Heart left ventricle (tissue), 16 donors: ENCODE measurements at regions not wholly inside any gene's neighbourhood (a gene's known extent, or its start where the extent isn't known, plus 50 kb on each side); places are given as distances from the start of the nearest gene placed in this dataset.

Experiments
- ATAC-seq, 4 donors: fragments of 200-7000 bp; cut with Tn5 transposase; one replicate each; pipeline ENCODE4 v1.9.1; 2020 to 2022; ENCODE audit warnings: moderate library complexity in 4 of 4, mild to moderate bottlenecking in 3 of 4, moderate number of reproducible peaks in 1 of 4
- DNase-seq, 5 donors: peaks; one replicate each; pipeline ENCODE4 v3.0.0-alpha.2; 2020
- H3K27ac ChIP-seq, 12 donors: fragments of 200-600 bp; sonication (generic) in 4 of 12; one replicate each; pipeline versions ENCODE4 v1.5.0 to v1.8.0; 2016 to 2022; ENCODE audit warnings: mild to moderate bottlenecking in 2 of 12
- H3K27me3 ChIP-seq, 9 donors: fragments of 200-600 bp; sonication (generic) in 2 of 9; one replicate each; pipeline versions ENCODE4 v1.5.1 to v1.8.0; 2016 to 2022; ENCODE audit warnings: mild to moderate bottlenecking in 3 of 9
- H3K36me3 ChIP-seq, 9 donors: fragments of 200-600 bp; sonication (generic) in 2 of 9; one replicate each; pipeline versions ENCODE4 v1.5.0 to v1.8.0; 2018 to 2022; ENCODE audit warnings: mild to moderate bottlenecking in 2 of 9
- H3K4me1 ChIP-seq, 12 donors: fragments of 200-600 bp; sonication (generic) in 4 of 12; one replicate each; pipeline versions ENCODE4 v1.5.0 to v1.8.0; 2016 to 2022; ENCODE audit warnings: mild to moderate bottlenecking in 3 of 12
- H3K4me3 ChIP-seq, 12 donors: fragments of 200-600 bp; sonication (generic) in 4 of 12; one replicate each; pipeline versions ENCODE4 v1.5.0 to v1.8.0; 2017 to 2022; ENCODE audit warnings: mild to moderate bottlenecking in 9 of 12, moderate library complexity in 4 of 12
- H3K9me3 ChIP-seq, 12 donors: fragments of 200-600 bp; sonication (generic) in 4 of 12; one replicate each; pipeline versions ENCODE4 v1.5.0 to v1.8.0; 2016 to 2022; ENCODE audit warnings: mild to moderate bottlenecking in 1 of 12
- POLR2A ChIP-seq, 2 donors: fragments of 450-650 bp; IDR thresholded peaks; one replicate each; pipeline ENCODE4 v1.6.1; 2017; ENCODE audit warnings: antibody characterized with exemption in 2 of 2, mild to moderate bottlenecking in 2 of 2, moderate library complexity in 2 of 2
- WGBS, 4 donors: extraction: QIAGEN DNeasy Blood & Tissue Kit in 2 of 4; methylation state at CpG; one replicate each; pipeline versions ENCODE4 v1.1.5 to v1.1.7; 2013 to 2018; 5-methylcytosine and 5-hydroxymethylcytosine counted together
- intact Hi-C, 10 donors: fragments of 100-400 bp; cut with DNase I; formaldehyde crosslinking; loops; one replicate each; pipeline versions ENCODE4 v1.11.1 to v1.14.2; 2022
- TF ChIP-seq, protein P1 (sequence below), 12 donors: fragments of 200-600 bp; sonication (generic) in 4 of 12; IDR thresholded peaks; one replicate each; pipeline versions ENCODE4 v1.5.0 to v1.8.0; 2018 to 2022; ENCODE audit warnings: antibody characterized with exemption in 12 of 12, mild to moderate bottlenecking in 5 of 12
- donor health status: ischemic (EF 13 %, LVEDD 7.1; RV severe dilation, severe dysfunction).
- donor health status: healthy with polysubstance abuse.
- donor health status: DM: no; HTN: yes; CAD: no.
- donor health status: DM: no; HTN: no; CAD: no.
- donor health status: ischemic (EF 25% LVEDD 6.9; RV normal size, moderate dysfunction).
- donor health status: ischemic (EF 25% LVEDD 5.7; RV mildly dilated, moderate dysfunction).
- donor health status: healthy.
- donor health status: DM: yes; HTN: yes; CAD: no.
- donor health status: ischemic (EF 35%, LVEDD 5.7; RV mildly dilated, moderate dysfunction).
- donor health status: nonischemic (EF 11% LVEDD 7.7; RV severe dilation, severe dysfunction).
- donor health status: DM: yes; HTN: yes; CAD: no.
- donor health status: PGD.
- donor health status: ischemic (EF 29% LVEDD 5.4; RV normal size, mild dysfunction).
- donor health status: nonischemic (EF 23%, LVEDD 6.1; RV moderate dilation, normal function).

- no peak for TF ChIP-seq POLR2A (IDR thresholded peaks at IDR 0.05)
- TF ChIP-seq, protein P1, sequence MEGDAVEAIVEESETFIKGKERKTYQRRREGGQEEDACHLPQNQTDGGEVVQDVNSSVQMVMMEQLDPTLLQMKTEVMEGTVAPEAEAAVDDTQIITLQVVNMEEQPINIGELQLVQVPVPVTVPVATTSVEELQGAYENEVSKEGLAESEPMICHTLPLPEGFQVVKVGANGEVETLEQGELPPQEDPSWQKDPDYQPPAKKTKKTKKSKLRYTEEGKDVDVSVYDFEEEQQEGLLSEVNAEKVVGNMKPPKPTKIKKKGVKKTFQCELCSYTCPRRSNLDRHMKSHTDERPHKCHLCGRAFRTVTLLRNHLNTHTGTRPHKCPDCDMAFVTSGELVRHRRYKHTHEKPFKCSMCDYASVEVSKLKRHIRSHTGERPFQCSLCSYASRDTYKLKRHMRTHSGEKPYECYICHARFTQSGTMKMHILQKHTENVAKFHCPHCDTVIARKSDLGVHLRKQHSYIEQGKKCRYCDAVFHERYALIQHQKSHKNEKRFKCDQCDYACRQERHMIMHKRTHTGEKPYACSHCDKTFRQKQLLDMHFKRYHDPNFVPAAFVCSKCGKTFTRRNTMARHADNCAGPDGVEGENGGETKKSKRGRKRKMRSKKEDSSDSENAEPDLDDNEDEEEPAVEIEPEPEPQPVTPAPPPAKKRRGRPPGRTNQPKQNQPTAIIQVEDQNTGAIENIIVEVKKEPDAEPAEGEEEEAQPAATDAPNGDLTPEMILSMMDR (IDR thresholded peaks at IDR 0.05) = no peak
- no peak overlapping the region for H3K4me3 ChIP-seq
- WGBS, 4 donors = 84 to 94% (median 87%) methylated on average over 2 of the region's 2 CpGs
- H3K27ac ChIP-seq = no peak overlapping the region
- H3K27me3 ChIP-seq = no peaks in the 10 kb centered on the region
- DNase-seq (no peak), ATAC-seq (no peak)
- H3K36me3 ChIP-seq = no peaks in the 10 kb centered on the region
- intact Hi-C loops = no loop called here
- no peaks in the 10 kb centered on the region for H3K4me1 ChIP-seq
- no peaks in the 10 kb centered on the region for H3K9me3 ChIP-seq
Measured at GRCh38 chr7:79854621-79855020, 280.0 kb upstream of the GNAI1 start.

GRCh38 chr7:79837915-79838314 is 296.7 kb upstream of the GNAI1 start:
- Histone ChIP-seq H3K27me3 (no peaks in the 10 kb centered on the region), H3K9me3 (no peaks in the 10 kb centered on the region), H3K36me3 (no peaks in the 10 kb centered on the region), H3K27ac (no peak overlapping the region), H3K4me1 (no peaks in the 10 kb centered on the region), H3K4me3 (no peak overlapping the region)
- intact Hi-C loops = no loop called here
- no peak for DNase-seq
- no peak for ATAC-seq
- TF ChIP-seq, protein P1 (IDR thresholded peaks at IDR 0.05) = no peak
- TF ChIP-seq POLR2A (IDR thresholded peaks at IDR 0.05) = no peak
- WGBS, 4 donors = 77 to 90% (median 84%) methylated on average over 1 of the region's 1 CpG

GRCh38 chr7:79833616-79834015 is 301.0 kb upstream of the GNAI1 start:
- no peaks in the 10 kb centered on the region for H3K9me3 ChIP-seq
- intact Hi-C loops = no loop called here
- H3K27me3 ChIP-seq = no peaks in the 10 kb centered on the region
- WGBS, 4 donors = 62 to 73% (median 67%) methylated on average over 1 of the region's 1 CpG
- no peak for ATAC-seq
- no peak for DNase-seq
- no peak overlapping the region for H3K27ac ChIP-seq
- H3K36me3 ChIP-seq = no peaks in the 10 kb centered on the region
- no peak overlapping the region for H3K4me3 ChIP-seq
- H3K4me1 ChIP-seq = no peaks in the 10 kb centered on the region
- TF ChIP-seq POLR2A (IDR thresholded peaks at IDR 0.05) = no peak
- TF ChIP-seq, protein P1 (IDR thresholded peaks at IDR 0.05) = no peak

GRCh38 chr7:79828866-79829265 is 305.8 kb upstream of the GNAI1 start:
- intact Hi-C loops = no loop called here
- Histone ChIP-seq H3K27ac (no peak overlapping the region), H3K36me3 (no peaks in the 10 kb centered on the region), H3K4me3 (no peak overlapping the region), H3K9me3 (no peaks in the 10 kb centered on the region), H3K27me3 (no peaks in the 10 kb centered on the region), H3K4me1 (no peaks in the 10 kb centered on the region)
- TF ChIP-seq, protein P1 (IDR thresholded peaks at IDR 0.05) = no peak
- no peak for TF ChIP-seq POLR2A (IDR thresholded peaks at IDR 0.05)
- no peak for ATAC-seq
- no peak for DNase-seq
